ENCODE measurements at regions not wholly inside any gene's neighbourhood (a gene's known extent, or its start where the extent isn't known, plus 50 kb on each side); places are given as distances from the start of the nearest gene placed in this dataset.

DNA sequence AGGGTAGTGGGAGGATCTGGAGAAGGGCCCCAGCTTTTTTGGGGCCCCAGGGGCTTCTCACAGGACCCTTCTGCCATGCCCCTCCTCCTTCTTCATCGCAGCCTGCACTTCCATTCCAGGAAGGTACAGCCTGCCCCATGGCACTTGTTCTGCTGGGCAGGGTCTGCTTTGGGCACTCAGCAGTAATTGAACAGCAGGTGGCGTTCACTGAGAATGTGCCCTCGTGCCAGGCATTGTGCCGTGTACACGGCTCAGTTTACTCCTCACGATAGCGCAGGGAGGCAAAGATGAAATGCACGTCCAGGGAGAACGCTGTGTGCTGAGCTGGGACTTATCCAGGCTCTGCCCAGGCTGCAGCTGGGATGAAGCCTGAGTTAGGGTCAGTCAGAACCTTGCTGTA lies 54.8 kb upstream of the ASB18 start:
- no peak for TF ChIP-seq POLR2A (IDR thresholded peaks at IDR 0.05)
- TF ChIP-seq, protein P1, sequence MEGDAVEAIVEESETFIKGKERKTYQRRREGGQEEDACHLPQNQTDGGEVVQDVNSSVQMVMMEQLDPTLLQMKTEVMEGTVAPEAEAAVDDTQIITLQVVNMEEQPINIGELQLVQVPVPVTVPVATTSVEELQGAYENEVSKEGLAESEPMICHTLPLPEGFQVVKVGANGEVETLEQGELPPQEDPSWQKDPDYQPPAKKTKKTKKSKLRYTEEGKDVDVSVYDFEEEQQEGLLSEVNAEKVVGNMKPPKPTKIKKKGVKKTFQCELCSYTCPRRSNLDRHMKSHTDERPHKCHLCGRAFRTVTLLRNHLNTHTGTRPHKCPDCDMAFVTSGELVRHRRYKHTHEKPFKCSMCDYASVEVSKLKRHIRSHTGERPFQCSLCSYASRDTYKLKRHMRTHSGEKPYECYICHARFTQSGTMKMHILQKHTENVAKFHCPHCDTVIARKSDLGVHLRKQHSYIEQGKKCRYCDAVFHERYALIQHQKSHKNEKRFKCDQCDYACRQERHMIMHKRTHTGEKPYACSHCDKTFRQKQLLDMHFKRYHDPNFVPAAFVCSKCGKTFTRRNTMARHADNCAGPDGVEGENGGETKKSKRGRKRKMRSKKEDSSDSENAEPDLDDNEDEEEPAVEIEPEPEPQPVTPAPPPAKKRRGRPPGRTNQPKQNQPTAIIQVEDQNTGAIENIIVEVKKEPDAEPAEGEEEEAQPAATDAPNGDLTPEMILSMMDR (IDR thresholded peaks at IDR 0.05): no peak

Measured in thyroid gland (tissue), 4 donors.